Body of pancreas (tissue), 4 donors: ENCODE measurements at regions not wholly inside any gene's neighbourhood (a gene's known extent, or its start where the extent isn't known, plus 50 kb on each side); places are given as distances from the start of the nearest gene placed in this dataset.

ENCODE experiments used
- CTCF ChIP-seq, 7 experiments: fragments of 450-650 bp in 4 of 7; fragments of 200-600 bp in 3 of 7; sonication (generic) in 3 of 7; IDR thresholded peaks; one replicate each; pipeline ENCODE4 v1.5.1; 2016 to 2019; ENCODE audit warnings: antibody characterized with exemption in 7 of 7
- POLR2A ChIP-seq, 3 donors: fragments of 450-650 bp; IDR thresholded peaks; one replicate each; pipeline ENCODE4 v1.6.1; 2016; ENCODE audit warnings: antibody characterized with exemption in 3 of 3, mild to moderate bottlenecking in 2 of 3

GRCh38 chr3:69659180-69659910, 79.9 kb upstream of the MITF start:
- TF ChIP-seq CTCF (IDR thresholded peaks at IDR 0.05) (no peak), POLR2A (IDR thresholded peaks at IDR 0.05) (no peak)
